ENCODE measurements at regions not wholly inside any gene's neighbourhood (a gene's known extent, or its start where the extent isn't known, plus 50 kb on each side); places are given as distances from the start of the nearest gene placed in this dataset.

GRCh38 chr16:25403852-25404251 lies 146.2 kb upstream of the ZKSCAN2 start:
- Histone ChIP-seq H2AK9ac (replicated peaks; ENCODE audit: low read depth, low read length, poor library complexity) (no peak overlapping the region), H3K9me1 (ENCODE audit: insufficient read depth, low read length) (no peaks in the 10 kb centered on the region), H3K4me2 (ENCODE audit: low read depth, low read length) (no peak overlapping the region), H3K79me1 (ENCODE audit: low read depth in 1 of 2, low read length in 2 of 2) (no peaks in the 10 kb centered on the region), H4K5ac (ENCODE audit: low read depth, low read length) (no peak overlapping the region), H2BK120ac (ENCODE audit: low read depth, low read length) (no peak overlapping the region), H3K4me3 (ENCODE audit: insufficient read depth, low read depth, low read length) (no peak overlapping the region), H3K18ac (ENCODE audit: low read depth, low read length) (no peak overlapping the region), H4K91ac (ENCODE audit: insufficient read depth, low read depth, low read length) (no peak overlapping the region), H4K8ac (ENCODE audit: low read depth in 2 of 2, low read length in 2 of 2) (no peak overlapping the region), H3K56ac (ENCODE audit: extremely low read depth, insufficient read depth, low read length) (no peak overlapping the region), H2AK5ac (ENCODE audit: low read depth, low read length) (no peak overlapping the region), H2BK15ac (ENCODE audit: low read depth, low read length) (no peak overlapping the region), H3K9me3 (ENCODE audit: control insufficient read depth, insufficient read depth, low read length) (0 out of 2 replicates have a peak, but pooled peaks cover 5% of the 10 kb centered on the region), H3K9ac (ENCODE audit: low read depth, low read length) (no peak overlapping the region), H3K14ac (replicated peaks; ENCODE audit: low read depth, low read length) (no peak overlapping the region), H4K20me1 (ENCODE audit: insufficient read depth, low read length) (no peaks in the 10 kb centered on the region), H2BK5ac (ENCODE audit: low read depth, low read length, poor library complexity, severe bottlenecking) (no peak overlapping the region), H3K27ac (ENCODE audit: insufficient read depth, low read length) (no peak overlapping the region), H3K23ac (ENCODE audit: low read depth, low read length) (no peak overlapping the region), H3K4ac (ENCODE audit: low read depth, low read length) (no peak overlapping the region), H3K27me3 (ENCODE audit: control insufficient read depth, insufficient read depth, low read length) (no peaks in the 10 kb centered on the region), H2BK20ac (ENCODE audit: low read depth, low read length) (no peak overlapping the region), H3K36me3 (ENCODE audit: control insufficient read depth, insufficient read depth, low read length) (no peaks in the 10 kb centered on the region), H3K4me1 (ENCODE audit: control insufficient read depth, insufficient read depth, low read length) (no peaks in the 10 kb centered on the region), H2AFZ (replicated peaks; ENCODE audit: low read length, poor library complexity) (no peak overlapping the region)
- in situ Hi-C loops (cut with MboI; ENCODE audit: low sequenced_read_pairs), result loop anchor here (25.0 kb wide), 1 partner anchor 108 kb away; no protein-coding TSS in a partner anchor
- CTCF ChIA-PET, result interaction anchor here (1.0 kb wide), 1 partner anchor 22 kb away, joined by 4 read pairs; no protein-coding TSS in a partner anchor
- intact Hi-C loops (cut with micrococcal nuclease), result no loop called here
- dilution Hi-C loops (cut with HindIII; ENCODE audit: low sequenced_read_pairs, unreplicated experiment), result no loop called here
- TF ChIP-seq MXI1 (IDR thresholded peaks at IDR 0.05; ENCODE audit: borderline replicate concordance, low read depth, low read length), result no peak
- TF ChIP-seq RAD21 (IDR thresholded peaks at IDR 0.05; ENCODE audit: low read length), result no peak
- no peak for TF ChIP-seq RCOR1 (IDR thresholded peaks at IDR 0.05; ENCODE audit: insufficient replicate concordance, low read length)
- TF ChIP-seq NFE2L2 (IDR thresholded peaks at IDR 0.05; ENCODE audit: low read depth, low read length), result no peak
- TF ChIP-seq CHD1 (IDR thresholded peaks at IDR 0.05; ENCODE audit: low read depth, low read length), result no peak
- no peak for TF ChIP-seq USF2 (IDR thresholded peaks at IDR 0.05; ENCODE audit: low read depth, low read length)
- TF ChIP-seq MAZ (IDR thresholded peaks at IDR 0.05; ENCODE audit: borderline replicate concordance, low read depth, low read length), result no peak
- no peak for TF ChIP-seq SMC3 (IDR thresholded peaks at IDR 0.05; ENCODE audit: low read depth, low read length)
- ATAC-seq (ENCODE audit: low read depth) (no peak), DNase-seq (no peak)
- whole genome bisulfite sequencing, 2 experiments (ENCODE audit: extremely low coverage in 2 of 2, insufficient read length in 1 of 2), result no CpG with 5 or more reads among the region's 1 CpG
- BruUV-seq (replicated peaks), result no TSS peak
- POLR2A ChIA-PET (ENCODE audit: unreplicated experiment), result no interaction called here
